Activated CD8-positive, alpha-beta T cell treated with anti-CD3 and anti-CD28 coated beads for 36 hours (primary cell): ENCODE measurements at regions not wholly inside any gene's neighbourhood (a gene's known extent, or its start where the extent isn't known, plus 50 kb on each side); places are given as distances from the start of the nearest gene placed in this dataset.

ENCODE experiments used
- ATAC-seq: fragments of 200-7000 bp; cut with Tn5 transposase; one replicate; pipeline ENCODE4 v1.10.0; 2021; ENCODE audit warnings: mild to moderate bottlenecking, moderate library complexity
- CTCF ChIA-PET: fragments of 350-600 bp; sonication (Branson Sonifier 250); formaldehyde crosslinking; loops from one replicate; lab custom pipeline; 2021; ENCODE audit warnings: antibody characterized with exemption; lab: Charles Lee
- POLR2A ChIA-PET: fragments of 350-600 bp; sonication (Branson Sonifier 250); formaldehyde crosslinking; loops from one replicate; lab custom pipeline; 2021; ENCODE audit warnings: antibody characterized with exemption; lab: Charles Lee
- DNase-seq: peaks from one replicate; pipeline ENCODE4 v3.0.0-alpha.2; 2020
- H3K27ac Mint-ChIP-seq: one replicate; pipeline ENCODE4 v1.8.0; 2021; ENCODE audit warnings: mild to moderate bottlenecking, mixed read lengths
- H3K27me3 Mint-ChIP-seq: one replicate; pipeline ENCODE4 v1.8.0; 2021; ENCODE audit warnings: mixed read lengths
- H3K36me3 Mint-ChIP-seq: one replicate; pipeline ENCODE4 v1.8.0; 2021; ENCODE audit warnings: low read depth, mixed read lengths
- H3K4me1 Mint-ChIP-seq: one replicate; pipeline ENCODE4 v1.8.0; 2021; ENCODE audit warnings: low read depth, mixed read lengths
- H3K4me3 Mint-ChIP-seq: one replicate; pipeline ENCODE4 v1.8.0; 2021; ENCODE audit warnings: mild to moderate bottlenecking, moderate library complexity, mixed read lengths
- H3K9me3 Mint-ChIP-seq: one replicate; pipeline ENCODE4 v1.8.0; 2021; ENCODE audit warnings: mixed read lengths
- intact Hi-C: fragments of 100-400 bp; cut with micrococcal nuclease; formaldehyde crosslinking; loops from one replicate; pipeline ENCODE4 v1.10.0; 2022
- TF ChIP-seq, protein P1 (sequence below): fragments of 200-600 bp; IDR thresholded peaks from one replicate; pipeline ENCODE4 v1.8.0; 2022; ENCODE audit warnings: antibody characterized with exemption, mild to moderate bottlenecking

DNA sequence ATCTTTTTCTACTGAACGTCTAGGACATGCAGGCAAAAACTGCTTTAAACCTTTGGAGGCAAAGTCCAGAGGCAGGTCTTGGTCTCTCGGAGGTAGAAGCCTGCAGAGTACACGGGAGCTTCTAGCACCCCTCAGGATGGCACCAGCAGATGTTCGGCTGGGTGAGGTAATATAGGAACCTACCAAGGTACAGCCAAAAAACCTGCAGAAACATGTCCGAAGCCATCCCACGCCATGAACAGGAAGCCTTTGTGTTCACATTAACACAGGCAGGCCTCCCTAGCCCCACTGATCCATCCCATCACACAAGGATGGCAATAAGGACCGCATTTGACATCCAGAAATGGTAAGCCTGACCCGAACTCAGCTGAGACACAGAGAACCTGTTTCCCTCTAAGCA is 157.9 kb upstream of the HES1 start:
- no peak overlapping the region for H3K27ac Mint-ChIP-seq
- peaks cover 13% of the 10 kb centered on the region for H3K27me3 Mint-ChIP-seq
- no peaks in the 10 kb centered on the region for H3K9me3 Mint-ChIP-seq
- POLR2A ChIA-PET = interaction anchor here (0.9 kb wide), 1 partner anchor 134 kb away, joined by 3 read pairs; no protein-coding TSS in a partner anchor
- no peaks in the 10 kb centered on the region for H3K4me1 Mint-ChIP-seq
- no peak overlapping the region for H3K4me3 Mint-ChIP-seq
- TF ChIP-seq, protein P1, sequence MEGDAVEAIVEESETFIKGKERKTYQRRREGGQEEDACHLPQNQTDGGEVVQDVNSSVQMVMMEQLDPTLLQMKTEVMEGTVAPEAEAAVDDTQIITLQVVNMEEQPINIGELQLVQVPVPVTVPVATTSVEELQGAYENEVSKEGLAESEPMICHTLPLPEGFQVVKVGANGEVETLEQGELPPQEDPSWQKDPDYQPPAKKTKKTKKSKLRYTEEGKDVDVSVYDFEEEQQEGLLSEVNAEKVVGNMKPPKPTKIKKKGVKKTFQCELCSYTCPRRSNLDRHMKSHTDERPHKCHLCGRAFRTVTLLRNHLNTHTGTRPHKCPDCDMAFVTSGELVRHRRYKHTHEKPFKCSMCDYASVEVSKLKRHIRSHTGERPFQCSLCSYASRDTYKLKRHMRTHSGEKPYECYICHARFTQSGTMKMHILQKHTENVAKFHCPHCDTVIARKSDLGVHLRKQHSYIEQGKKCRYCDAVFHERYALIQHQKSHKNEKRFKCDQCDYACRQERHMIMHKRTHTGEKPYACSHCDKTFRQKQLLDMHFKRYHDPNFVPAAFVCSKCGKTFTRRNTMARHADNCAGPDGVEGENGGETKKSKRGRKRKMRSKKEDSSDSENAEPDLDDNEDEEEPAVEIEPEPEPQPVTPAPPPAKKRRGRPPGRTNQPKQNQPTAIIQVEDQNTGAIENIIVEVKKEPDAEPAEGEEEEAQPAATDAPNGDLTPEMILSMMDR = no peak
- intact Hi-C loops = no loop called here
- ATAC-seq = no peak
- DNase-seq = no peak
- no peaks in the 10 kb centered on the region for H3K36me3 Mint-ChIP-seq
- CTCF ChIA-PET = no interaction called here

DNA sequence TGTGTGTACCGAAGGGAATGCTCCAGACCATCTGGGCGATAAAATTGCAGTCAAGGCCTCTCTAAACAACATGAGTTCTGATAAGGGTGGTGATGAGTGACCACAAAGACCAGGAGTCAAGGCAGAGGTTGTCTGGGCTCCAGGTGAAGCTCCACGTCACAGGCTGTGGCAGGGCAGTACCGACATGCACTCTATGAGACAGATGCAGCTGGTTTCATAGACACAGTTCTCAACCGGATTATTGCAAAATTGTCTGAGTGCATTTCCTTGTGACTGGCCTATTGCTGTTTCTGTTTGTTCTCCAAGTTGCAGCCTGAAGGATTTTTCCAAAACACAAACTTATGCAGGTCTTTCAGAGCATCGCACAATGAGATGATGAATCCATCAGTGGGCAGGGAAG is 157.5 kb upstream of the HES1 start:
- ATAC-seq (no peak), DNase-seq (no peak)
- no peak overlapping the region for H3K27ac Mint-ChIP-seq
- ChIA-PET CTCF (no interaction called here), POLR2A (interaction anchor here (0.9 kb wide), 1 partner anchor 134 kb away, joined by 3 read pairs; no protein-coding TSS in a partner anchor)
- H3K36me3 Mint-ChIP-seq = no peaks in the 10 kb centered on the region
- intact Hi-C loops = no loop called here
- H3K9me3 Mint-ChIP-seq = no peaks in the 10 kb centered on the region
- H3K4me3 Mint-ChIP-seq = no peak overlapping the region
- H3K4me1 Mint-ChIP-seq = no peaks in the 10 kb centered on the region
- TF ChIP-seq, protein P1 = no peak
- H3K27me3 Mint-ChIP-seq = peaks cover 12% of the 10 kb centered on the region

DNA sequence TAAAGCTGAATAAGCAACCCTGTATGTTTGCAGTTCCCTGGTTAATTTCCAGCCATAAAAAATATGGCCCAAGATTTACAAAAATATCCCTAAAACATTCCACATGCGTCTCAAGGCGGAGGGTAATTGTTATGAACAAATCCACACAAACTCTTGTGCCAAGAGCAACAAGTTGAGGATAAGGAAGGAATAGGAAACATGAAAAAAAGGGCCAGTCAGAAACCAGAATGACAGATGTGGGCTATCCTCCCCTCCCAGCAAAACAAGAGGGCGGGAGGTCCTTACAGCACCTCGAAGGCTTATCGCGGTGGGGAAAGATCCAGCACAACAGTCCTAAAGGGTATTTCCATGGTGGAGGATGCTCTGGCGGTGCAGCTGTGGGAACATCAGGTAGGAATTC is 155.6 kb upstream of the HES1 start:
- Mint-ChIP-seq H3K27ac (no peak overlapping the region), H3K4me1 (no peaks in the 10 kb centered on the region), H3K4me3 (no peak overlapping the region), H3K9me3 (no peaks in the 10 kb centered on the region), H3K27me3 (peaks cover under 1% of the 10 kb centered on the region), H3K36me3 (no peaks in the 10 kb centered on the region)
- TF ChIP-seq, protein P1 = no peak
- DNase-seq (no peak), ATAC-seq (no peak)
- intact Hi-C loops = no loop called here
- POLR2A ChIA-PET = no interaction called here
- CTCF ChIA-PET = no interaction called here

DNA sequence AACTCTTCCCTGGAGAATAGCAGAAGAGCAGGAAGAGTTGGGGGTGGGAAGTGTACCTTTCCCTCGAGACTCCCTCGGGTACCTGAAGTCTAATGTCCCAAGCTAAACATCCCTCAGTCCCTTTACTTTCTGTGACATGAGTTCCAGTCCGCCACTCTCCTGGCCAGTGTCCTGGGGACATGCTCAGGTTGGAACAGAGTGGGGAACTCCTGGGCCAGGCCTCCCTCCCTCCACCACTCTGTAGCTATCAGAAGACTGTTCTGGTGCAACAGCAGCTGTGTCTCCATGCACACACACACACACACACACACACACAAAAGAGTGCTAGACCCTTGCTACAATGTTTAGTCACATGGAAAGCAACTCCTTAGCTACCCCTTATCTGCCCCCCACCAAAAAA is 155.0 kb upstream of the HES1 start:
- no peak overlapping the region for H3K27ac Mint-ChIP-seq
- no peak overlapping the region for H3K4me3 Mint-ChIP-seq
- H3K4me1 Mint-ChIP-seq = no peaks in the 10 kb centered on the region
- ChIA-PET CTCF (no interaction called here), POLR2A (no interaction called here)
- H3K9me3 Mint-ChIP-seq = no peaks in the 10 kb centered on the region
- ATAC-seq (no peak), DNase-seq (no peak)
- no peaks in the 10 kb centered on the region for H3K36me3 Mint-ChIP-seq
- peaks cover 2% of the 10 kb centered on the region for H3K27me3 Mint-ChIP-seq
- intact Hi-C loops = no loop called here
- TF ChIP-seq, protein P1 = no peak

DNA sequence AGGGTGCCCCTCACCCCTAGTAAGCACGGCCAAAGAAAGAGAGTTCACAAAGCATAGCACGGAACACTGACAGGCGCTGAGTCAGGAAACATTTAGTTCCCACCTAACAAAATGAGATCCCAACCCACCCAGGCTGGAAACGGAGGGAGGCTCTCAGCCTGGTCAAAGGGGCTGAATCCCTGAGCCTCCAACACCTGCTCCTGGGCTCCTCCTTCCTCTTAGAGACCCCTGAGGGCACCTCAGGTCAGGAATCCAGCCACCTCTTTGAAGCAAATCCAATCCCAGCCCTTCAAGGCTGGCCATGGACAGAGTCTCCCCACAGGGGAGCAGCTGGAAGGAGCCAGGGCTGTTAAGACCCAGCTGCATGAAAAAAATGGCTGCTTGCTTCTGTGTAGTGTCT is 154.4 kb upstream of the HES1 start:
- Mint-ChIP-seq H3K27ac (no peak overlapping the region), H3K4me3 (no peak overlapping the region), H3K9me3 (no peaks in the 10 kb centered on the region), H3K36me3 (no peaks in the 10 kb centered on the region), H3K4me1 (no peaks in the 10 kb centered on the region), H3K27me3 (peaks cover 4% of the 10 kb centered on the region)
- TF ChIP-seq, protein P1 = no peak
- ChIA-PET POLR2A (no interaction called here), CTCF (no interaction called here)
- intact Hi-C loops = no loop called here
- no peak for DNase-seq
- ATAC-seq = no peak
